Stimulated activated CD8-positive, alpha-beta memory T cell treated with anti-CD3 and anti-CD28 coated beads, Interleukin-2, amount 100 ng/mL, for 1 hour (primary cell): ENCODE measurements at regions not wholly inside any gene's neighbourhood (a gene's known extent, or its start where the extent isn't known, plus 50 kb on each side); places are given as distances from the start of the nearest gene placed in this dataset.
"Not testable (repeated sequence)": the region's sequence is repeated elsewhere in the genome, so short reads cannot be mapped to it uniquely, and the experiment has no call there.

ENCODE experiments used
- DNase-seq, 2 donors: peaks; one replicate each; pipeline ENCODE4 v3.0.0-alpha.2; 2020; ENCODE audit warnings: low read depth in 2 of 2

GRCh38 chr22:49460091-49460490 is 367.6 kb downstream of the BRD1 start:
- no peak for DNase-seq

- DNase-seq: no peak
Observed at GRCh38 chr22:49458708-49459099, 369.0 kb downstream of the BRD1 start.

GRCh38 chr22:49457946-49458707 is 369.5 kb downstream of the BRD1 start:
- no peak for DNase-seq

GRCh38 chr22:49457146-49457545 is 370.5 kb downstream of the BRD1 start:
- DNase-seq: no peak

- no peak for DNase-seq
Observed at GRCh38 chr22:49455595-49455994, 372.1 kb downstream of the BRD1 start.

- DNase-seq: no peak
Observed at GRCh38 chr22:49454726-49455125, 372.9 kb downstream of the BRD1 start.

- no peak for DNase-seq
Observed at GRCh38 chr22:49453771-49454170, 373.9 kb downstream of the BRD1 start.

GRCh38 chr22:49453019-49453418 is 374.7 kb downstream of the BRD1 start:
- not testable (repeated sequence) for DNase-seq

- DNase-seq: no peak
Observed at GRCh38 chr22:49452362-49452946, 375.2 kb downstream of the BRD1 start.

- no peak for DNase-seq
Observed at GRCh38 chr22:49451070-49451840, 376.4 kb downstream of the BRD1 start.

GRCh38 chr22:49450498-49450897 is 377.2 kb downstream of the BRD1 start:
- no peak for DNase-seq

- no peak for DNase-seq
Observed at GRCh38 chr22:49449811-49450446, 377.7 kb downstream of the BRD1 start.

GRCh38 chr22:49449377-49449776 is 378.3 kb downstream of the BRD1 start:
- no peak for DNase-seq

- no peak for DNase-seq
Observed at GRCh38 chr22:49448526-49448925, 379.1 kb downstream of the BRD1 start.

- no peak for DNase-seq
Observed at GRCh38 chr22:49447837-49448236, 379.8 kb downstream of the BRD1 start.

- no peak for DNase-seq
Observed at GRCh38 chr22:49446759-49447710, 380.6 kb downstream of the BRD1 start.

GRCh38 chr22:49446145-49446758 is 381.4 kb downstream of the BRD1 start:
- DNase-seq: no peak

GRCh38 chr22:49444781-49445180 is 382.9 kb downstream of the BRD1 start:
- DNase-seq: no peak

GRCh38 chr22:49440931-49441330 is 386.7 kb downstream of the BRD1 start:
- no peak for DNase-seq

GRCh38 chr22:49439373-49439772 is 388.3 kb downstream of the BRD1 start:
- DNase-seq: no peak

GRCh38 chr22:49437956-49438355 is 389.7 kb downstream of the BRD1 start:
- DNase-seq: no peak
